ENCODE measurements at regions not wholly inside any gene's neighbourhood (a gene's known extent, or its start where the extent isn't known, plus 50 kb on each side); places are given as distances from the start of the nearest gene placed in this dataset.

DNA sequence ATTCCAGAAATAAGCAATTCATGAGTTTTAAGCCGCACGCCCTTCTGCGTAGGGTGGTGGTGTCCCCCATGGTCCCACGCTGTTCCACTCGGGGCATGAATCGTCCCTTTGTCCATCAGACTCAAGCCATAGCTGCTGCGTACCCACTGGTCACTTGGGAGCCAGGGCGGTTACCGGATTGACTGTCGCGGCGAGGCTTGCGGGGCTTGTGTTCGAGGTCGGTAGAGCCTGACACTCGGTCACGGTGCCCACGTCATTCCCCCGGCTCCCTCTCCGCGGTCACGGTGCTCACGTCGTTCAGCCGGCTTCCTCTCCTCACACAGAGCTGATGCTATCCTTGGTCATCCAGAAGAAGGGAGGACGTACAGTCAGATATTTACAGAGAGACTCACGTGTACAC is 1227.0 kb downstream of the BRD1 start:
- TF ChIP-seq, protein P1, sequence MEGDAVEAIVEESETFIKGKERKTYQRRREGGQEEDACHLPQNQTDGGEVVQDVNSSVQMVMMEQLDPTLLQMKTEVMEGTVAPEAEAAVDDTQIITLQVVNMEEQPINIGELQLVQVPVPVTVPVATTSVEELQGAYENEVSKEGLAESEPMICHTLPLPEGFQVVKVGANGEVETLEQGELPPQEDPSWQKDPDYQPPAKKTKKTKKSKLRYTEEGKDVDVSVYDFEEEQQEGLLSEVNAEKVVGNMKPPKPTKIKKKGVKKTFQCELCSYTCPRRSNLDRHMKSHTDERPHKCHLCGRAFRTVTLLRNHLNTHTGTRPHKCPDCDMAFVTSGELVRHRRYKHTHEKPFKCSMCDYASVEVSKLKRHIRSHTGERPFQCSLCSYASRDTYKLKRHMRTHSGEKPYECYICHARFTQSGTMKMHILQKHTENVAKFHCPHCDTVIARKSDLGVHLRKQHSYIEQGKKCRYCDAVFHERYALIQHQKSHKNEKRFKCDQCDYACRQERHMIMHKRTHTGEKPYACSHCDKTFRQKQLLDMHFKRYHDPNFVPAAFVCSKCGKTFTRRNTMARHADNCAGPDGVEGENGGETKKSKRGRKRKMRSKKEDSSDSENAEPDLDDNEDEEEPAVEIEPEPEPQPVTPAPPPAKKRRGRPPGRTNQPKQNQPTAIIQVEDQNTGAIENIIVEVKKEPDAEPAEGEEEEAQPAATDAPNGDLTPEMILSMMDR (IDR thresholded peaks at IDR 0.05; ENCODE audit: unreplicated experiment in 3 of 3), result no peak
- Mint-ChIP-seq H3K36me3 (ENCODE audit: low read depth) (peaks cover 8% of the 10 kb centered on the region), H3K27me3 (ENCODE audit: low read depth) (peaks cover 3% of the 10 kb centered on the region), H3K4me3 (no peak overlapping the region), H3K27ac (no peak overlapping the region), H3K9me3 (peaks cover 6% of the 10 kb centered on the region), H3K4me1 (no peaks in the 10 kb centered on the region)

DNA sequence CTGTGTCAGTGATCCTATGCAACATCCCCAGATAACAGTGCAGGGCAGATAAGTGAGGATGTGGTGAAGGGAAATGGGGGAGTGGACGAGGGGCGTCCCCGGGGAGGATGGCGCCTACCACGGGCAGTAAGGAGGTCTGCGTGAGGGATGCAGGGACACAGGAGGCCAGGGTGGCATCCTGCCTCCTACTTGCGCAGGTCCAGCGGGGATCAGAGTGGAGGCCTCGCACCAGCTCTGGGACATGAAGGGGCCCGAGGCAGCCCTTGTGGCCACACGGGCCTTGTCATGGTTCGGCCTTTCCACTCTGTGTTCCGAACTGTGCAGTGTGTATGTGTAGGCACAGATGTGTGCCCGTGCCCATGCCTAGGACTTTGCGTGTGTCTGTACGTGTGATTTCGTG is 1227.5 kb downstream of the BRD1 start:
- peaks cover 8% of the 10 kb centered on the region for H3K36me3 Mint-ChIP-seq (ENCODE audit: low read depth)
- H3K27me3 Mint-ChIP-seq (ENCODE audit: low read depth), result peaks cover 3% of the 10 kb centered on the region
- no peaks in the 10 kb centered on the region for H3K4me1 Mint-ChIP-seq
- no peak overlapping the region for H3K27ac Mint-ChIP-seq
- TF ChIP-seq, protein P1 (IDR thresholded peaks at IDR 0.05; ENCODE audit: unreplicated experiment in 3 of 3), result no peak
- H3K4me3 Mint-ChIP-seq, result no peak overlapping the region
- H3K9me3 Mint-ChIP-seq, result peaks cover 5% of the 10 kb centered on the region

DNA sequence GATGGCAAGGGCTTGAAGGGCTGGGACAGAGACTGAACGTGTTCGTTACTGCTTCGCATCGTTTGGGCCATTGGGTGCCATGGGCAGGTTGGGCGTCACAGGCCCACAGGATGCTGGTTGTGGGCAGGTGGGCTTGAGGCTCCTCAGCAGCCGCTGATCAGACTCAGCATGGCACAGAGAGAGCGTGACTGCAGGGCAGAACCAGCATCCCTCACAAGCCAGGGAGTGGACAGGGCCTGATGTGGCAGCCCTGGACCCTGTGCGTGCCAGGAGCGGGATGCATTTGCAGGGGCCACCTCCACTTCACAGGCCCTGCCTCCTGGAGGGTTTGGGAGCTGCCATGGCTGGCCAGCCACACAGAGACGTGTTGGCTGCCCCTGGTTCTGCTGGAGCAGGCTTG is 1228.3 kb downstream of the BRD1 start:
- H3K9me3 Mint-ChIP-seq, result no peaks in the 10 kb centered on the region
- no peak overlapping the region for H3K4me3 Mint-ChIP-seq
- peaks cover 8% of the 10 kb centered on the region for H3K36me3 Mint-ChIP-seq (ENCODE audit: low read depth)
- TF ChIP-seq, protein P1 (IDR thresholded peaks at IDR 0.05; ENCODE audit: unreplicated experiment in 3 of 3), result no peak
- H3K27me3 Mint-ChIP-seq (ENCODE audit: low read depth), result peaks cover 3% of the 10 kb centered on the region
- H3K4me1 Mint-ChIP-seq, result no peaks in the 10 kb centered on the region
- no peak overlapping the region for H3K27ac Mint-ChIP-seq

DNA sequence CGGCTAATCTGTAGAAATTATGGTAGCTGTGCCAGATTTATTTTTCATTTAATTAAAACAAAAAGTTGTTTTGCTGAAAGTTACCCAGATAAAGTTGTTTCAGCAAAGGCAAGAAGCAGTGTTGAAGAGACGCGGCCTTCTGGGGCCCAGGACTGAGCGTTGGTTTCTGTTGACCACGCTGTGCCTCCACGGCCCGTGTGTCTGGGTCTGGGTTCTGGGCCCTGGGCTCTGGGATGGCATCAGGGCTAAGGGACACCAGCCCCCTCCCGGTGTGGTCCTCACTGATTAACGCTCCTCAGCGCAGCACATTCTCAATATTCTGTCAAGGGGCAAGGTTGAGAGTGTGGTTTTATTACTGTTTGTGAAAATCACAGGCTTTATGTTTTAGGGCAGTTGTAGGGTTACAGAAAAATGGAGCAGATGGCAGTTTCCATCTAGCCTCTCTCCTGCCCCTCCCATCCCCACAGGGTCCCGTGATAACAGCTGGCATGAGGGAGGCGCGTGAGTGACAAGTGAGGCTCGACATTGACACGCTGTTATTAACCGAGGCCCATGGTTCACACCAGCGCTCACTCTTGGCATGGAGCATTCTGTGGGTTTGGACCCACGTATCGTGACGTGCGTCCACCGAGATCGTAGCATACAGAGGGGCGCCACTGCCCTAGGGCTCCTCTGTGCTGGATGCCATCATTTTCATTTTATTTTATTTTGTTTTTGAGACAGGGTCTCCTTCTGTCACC is 1231.4 kb downstream of the BRD1 start:
- Mint-ChIP-seq H3K4me3 (no peak overlapping the region), H3K9me3 (no peaks in the 10 kb centered on the region), H3K27me3 (ENCODE audit: low read depth) (peaks cover 3% of the 10 kb centered on the region), H3K36me3 (ENCODE audit: low read depth) (peaks cover 8% of the 10 kb centered on the region), H3K27ac (no peak overlapping the region), H3K4me1 (no peaks in the 10 kb centered on the region)
- TF ChIP-seq, protein P1 (IDR thresholded peaks at IDR 0.05; ENCODE audit: unreplicated experiment in 3 of 3), result no peak

DNA sequence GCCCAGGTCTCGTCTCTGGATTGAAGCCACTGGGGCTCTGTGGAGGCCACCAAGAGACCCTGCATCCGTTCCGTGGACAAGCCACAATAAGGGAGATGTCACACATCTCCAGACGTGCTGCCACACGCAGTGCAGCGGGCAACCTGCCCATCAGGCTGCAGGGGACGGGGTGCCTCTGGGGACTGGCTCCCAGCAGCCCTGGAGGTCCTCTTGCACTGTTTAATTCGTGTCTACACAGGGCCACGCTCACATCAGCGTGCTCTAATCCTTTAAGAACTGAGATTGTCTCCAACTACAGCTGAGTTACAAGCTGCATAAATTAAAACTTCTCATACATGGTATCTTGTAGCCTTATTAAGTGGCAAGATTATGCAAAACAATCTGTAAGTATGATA is 1232.2 kb downstream of the BRD1 start:
- TF ChIP-seq, protein P1 (IDR thresholded peaks at IDR 0.05; ENCODE audit: unreplicated experiment in 3 of 3), result no peak
- Mint-ChIP-seq H3K27me3 (ENCODE audit: low read depth) (peaks cover 3% of the 10 kb centered on the region), H3K4me3 (no peak overlapping the region)

More for the DNA sequence above, 1232.2 kb downstream of the BRD1 start:
- Mint-ChIP-seq H3K27ac (no peak overlapping the region), H3K4me1 (no peaks in the 10 kb centered on the region), H3K36me3 (ENCODE audit: low read depth) (peaks cover 8% of the 10 kb centered on the region), H3K9me3 (no peaks in the 10 kb centered on the region)

Data from nephron (organoid).